ENCODE measurements at regions not wholly inside any gene's neighbourhood (a gene's known extent, or its start where the extent isn't known, plus 50 kb on each side); places are given as distances from the start of the nearest gene placed in this dataset.

GRCh38 chr2:4618141-4618540 lies 914.8 kb downstream of the DCDC2C start:
- no peak for DNase-seq
- no peak for ATAC-seq
- no peaks in the 10 kb centered on the region for H3K4me1 Mint-ChIP-seq (ENCODE audit: low read depth)
- CTCF ChIA-PET, result no interaction called here
- no peak overlapping the region for H3K4me3 Mint-ChIP-seq
- no peaks in the 10 kb centered on the region for H3K27me3 Mint-ChIP-seq (ENCODE audit: low read depth)
- POLR2A ChIA-PET, result no interaction called here
- no peak overlapping the region for H3K27ac Mint-ChIP-seq
- no peaks in the 10 kb centered on the region for H3K36me3 Mint-ChIP-seq (ENCODE audit: low read depth)
- H3K9me3 Mint-ChIP-seq (ENCODE audit: insufficient read depth), result peaks cover 7% of the 10 kb centered on the region

- ChIA-PET CTCF (no interaction called here), POLR2A (no interaction called here)
- DNase-seq (no peak), ATAC-seq (no peak)
- Mint-ChIP-seq H3K27me3 (ENCODE audit: low read depth) (no peaks in the 10 kb centered on the region), H3K4me3 (no peak overlapping the region), H3K9me3 (ENCODE audit: insufficient read depth) (peaks cover 7% of the 10 kb centered on the region), H3K27ac (no peak overlapping the region), H3K4me1 (ENCODE audit: low read depth) (no peaks in the 10 kb centered on the region), H3K36me3 (ENCODE audit: low read depth) (no peaks in the 10 kb centered on the region)
Observed at GRCh38 chr2:4618630-4619228, 915.4 kb downstream of the DCDC2C start.

- CTCF ChIA-PET, result no interaction called here
- POLR2A ChIA-PET, result no interaction called here
- Mint-ChIP-seq H3K36me3 (ENCODE audit: low read depth) (no peaks in the 10 kb centered on the region), H3K27me3 (ENCODE audit: low read depth) (no peaks in the 10 kb centered on the region), H3K27ac (no peak overlapping the region), H3K4me1 (ENCODE audit: low read depth) (no peaks in the 10 kb centered on the region), H3K4me3 (no peak overlapping the region), H3K9me3 (ENCODE audit: insufficient read depth) (peaks cover 24% of the 10 kb centered on the region)
- ATAC-seq (no peak), DNase-seq (no peak)
Observed at GRCh38 chr2:4628998-4629501, 925.7 kb downstream of the DCDC2C start.

GRCh38 chr2:4635289-4635688 lies 931.9 kb downstream of the DCDC2C start:
- H3K9me3 Mint-ChIP-seq (ENCODE audit: insufficient read depth), result peaks cover 17% of the 10 kb centered on the region
- no peak for ATAC-seq
- no peak overlapping the region for H3K27ac Mint-ChIP-seq
- H3K4me1 Mint-ChIP-seq (ENCODE audit: low read depth), result no peaks in the 10 kb centered on the region
- no peak for DNase-seq
- no peaks in the 10 kb centered on the region for H3K27me3 Mint-ChIP-seq (ENCODE audit: low read depth)
- CTCF ChIA-PET, result no interaction called here
- H3K36me3 Mint-ChIP-seq (ENCODE audit: low read depth), result no peaks in the 10 kb centered on the region
- H3K4me3 Mint-ChIP-seq, result no peak overlapping the region
- POLR2A ChIA-PET, result no interaction called here

GRCh38 chr2:4653991-4654390 lies 950.6 kb downstream of the DCDC2C start:
- Mint-ChIP-seq H3K27ac (no peak overlapping the region), H3K27me3 (ENCODE audit: low read depth) (no peaks in the 10 kb centered on the region), H3K4me3 (no peak overlapping the region), H3K36me3 (ENCODE audit: low read depth) (no peaks in the 10 kb centered on the region), H3K4me1 (ENCODE audit: low read depth) (no peaks in the 10 kb centered on the region), H3K9me3 (ENCODE audit: insufficient read depth) (peaks cover 17% of the 10 kb centered on the region)
- ATAC-seq (no peak), DNase-seq (no peak)
- POLR2A ChIA-PET, result no interaction called here
- CTCF ChIA-PET, result no interaction called here

GRCh38 chr2:4656326-4656725 lies 953.0 kb downstream of the DCDC2C start:
- ChIA-PET POLR2A (no interaction called here), CTCF (no interaction called here)
- H3K4me3 Mint-ChIP-seq, result no peak overlapping the region

GRCh38 chr2:4662161-4662779 lies 958.9 kb downstream of the DCDC2C start:
- POLR2A ChIA-PET, result no interaction called here
- Mint-ChIP-seq H3K36me3 (ENCODE audit: low read depth) (no peaks in the 10 kb centered on the region), H3K4me1 (ENCODE audit: low read depth) (no peaks in the 10 kb centered on the region)

More at GRCh38 chr2:4656326-4656725, 953.0 kb downstream of the DCDC2C start:
- no peak for DNase-seq
- ATAC-seq, result no peak
- H3K36me3 Mint-ChIP-seq (ENCODE audit: low read depth), result no peaks in the 10 kb centered on the region
- H3K4me1 Mint-ChIP-seq (ENCODE audit: low read depth), result no peaks in the 10 kb centered on the region
- H3K9me3 Mint-ChIP-seq (ENCODE audit: insufficient read depth), result peaks cover 17% of the 10 kb centered on the region
- no peak overlapping the region for H3K27ac Mint-ChIP-seq
- no peaks in the 10 kb centered on the region for H3K27me3 Mint-ChIP-seq (ENCODE audit: low read depth)

GRCh38 chr2:4668381-4668780 lies 965.0 kb downstream of the DCDC2C start:
- Mint-ChIP-seq H3K4me3 (no peak overlapping the region), H3K9me3 (ENCODE audit: insufficient read depth) (peaks cover 20% of the 10 kb centered on the region), H3K27ac (no peak overlapping the region), H3K36me3 (ENCODE audit: low read depth) (no peaks in the 10 kb centered on the region), H3K4me1 (ENCODE audit: low read depth) (peaks cover 1% of the 10 kb centered on the region), H3K27me3 (ENCODE audit: low read depth) (no peaks in the 10 kb centered on the region)
- POLR2A ChIA-PET, result interaction anchor here (0.6 kb wide), 1 partner anchor 1690 kb away, joined by 3 read pairs; no protein-coding TSS in a partner anchor
- no peak for ATAC-seq
- CTCF ChIA-PET, result no interaction called here
- no peak for DNase-seq

More at GRCh38 chr2:4662161-4662779, 958.9 kb downstream of the DCDC2C start:
- no peaks in the 10 kb centered on the region for H3K27me3 Mint-ChIP-seq (ENCODE audit: low read depth)
- H3K4me3 Mint-ChIP-seq, result no peak overlapping the region
- ATAC-seq, result no peak
- no peak overlapping the region for H3K27ac Mint-ChIP-seq
- no peak for DNase-seq
- CTCF ChIA-PET, result no interaction called here
- peaks cover 14% of the 10 kb centered on the region for H3K9me3 Mint-ChIP-seq (ENCODE audit: insufficient read depth)

- Mint-ChIP-seq H3K27ac (no peak overlapping the region), H3K4me1 (ENCODE audit: low read depth) (peaks cover 3% of the 10 kb centered on the region)
- CTCF ChIA-PET, result no interaction called here
Observed at GRCh38 chr2:4670331-4670730, 967.0 kb downstream of the DCDC2C start.

GRCh38 chr2:4673025-4673489 lies 969.7 kb downstream of the DCDC2C start:
- H3K36me3 Mint-ChIP-seq (ENCODE audit: low read depth), result no peaks in the 10 kb centered on the region
- ChIA-PET POLR2A (no interaction called here), CTCF (no interaction called here)
- H3K4me1 Mint-ChIP-seq (ENCODE audit: low read depth), result peaks cover 3% of the 10 kb centered on the region
- ATAC-seq (no peak), DNase-seq (no peak)
- peaks cover 27% of the 10 kb centered on the region for H3K9me3 Mint-ChIP-seq (ENCODE audit: insufficient read depth)
- H3K27ac Mint-ChIP-seq, result no peak overlapping the region
- no peaks in the 10 kb centered on the region for H3K27me3 Mint-ChIP-seq (ENCODE audit: low read depth)
- peak overlapping the region; percentile 34 for H3K4me3 Mint-ChIP-seq

More at GRCh38 chr2:4670331-4670730, 967.0 kb downstream of the DCDC2C start:
- Mint-ChIP-seq H3K36me3 (ENCODE audit: low read depth) (no peaks in the 10 kb centered on the region), H3K4me3 (no peak overlapping the region), H3K27me3 (ENCODE audit: low read depth) (no peaks in the 10 kb centered on the region), H3K9me3 (ENCODE audit: insufficient read depth) (peaks cover 20% of the 10 kb centered on the region)
- DNase-seq (no peak), ATAC-seq (no peak)
- POLR2A ChIA-PET, result no interaction called here

- H3K36me3 Mint-ChIP-seq (ENCODE audit: low read depth), result no peaks in the 10 kb centered on the region
- H3K9me3 Mint-ChIP-seq (ENCODE audit: insufficient read depth), result peaks cover 28% of the 10 kb centered on the region
- no peaks in the 10 kb centered on the region for H3K27me3 Mint-ChIP-seq (ENCODE audit: low read depth)
- ATAC-seq, result no peak
- H3K4me3 Mint-ChIP-seq, result no peak overlapping the region
- POLR2A ChIA-PET, result no interaction called here
- H3K4me1 Mint-ChIP-seq (ENCODE audit: low read depth), result peaks cover 3% of the 10 kb centered on the region
- DNase-seq, result no peak
- no peak overlapping the region for H3K27ac Mint-ChIP-seq
- CTCF ChIA-PET, result no interaction called here
Observed at GRCh38 chr2:4674007-4674406, 970.6 kb downstream of the DCDC2C start.

GRCh38 chr2:4675295-4675694 lies 971.9 kb downstream of the DCDC2C start:
- ChIA-PET CTCF (no interaction called here), POLR2A (no interaction called here)
- H3K27me3 Mint-ChIP-seq (ENCODE audit: low read depth), result no peaks in the 10 kb centered on the region
- no peaks in the 10 kb centered on the region for H3K36me3 Mint-ChIP-seq (ENCODE audit: low read depth)
- peaks cover 3% of the 10 kb centered on the region for H3K4me1 Mint-ChIP-seq (ENCODE audit: low read depth)
- ATAC-seq (no peak), DNase-seq (no peak)
- peaks cover 28% of the 10 kb centered on the region for H3K9me3 Mint-ChIP-seq (ENCODE audit: insufficient read depth)
- H3K4me3 Mint-ChIP-seq, result no peak overlapping the region
- H3K27ac Mint-ChIP-seq, result no peak overlapping the region

GRCh38 chr2:4678927-4679326 lies 975.6 kb downstream of the DCDC2C start:
- ChIA-PET POLR2A (no interaction called here), CTCF (no interaction called here)
- H3K4me1 Mint-ChIP-seq (ENCODE audit: low read depth), result peaks cover under 1% of the 10 kb centered on the region
- peaks cover 31% of the 10 kb centered on the region for H3K9me3 Mint-ChIP-seq (ENCODE audit: insufficient read depth)
- ATAC-seq (no peak), DNase-seq (no peak)
- H3K27me3 Mint-ChIP-seq (ENCODE audit: low read depth), result no peaks in the 10 kb centered on the region
- H3K4me3 Mint-ChIP-seq, result no peak overlapping the region
- no peaks in the 10 kb centered on the region for H3K36me3 Mint-ChIP-seq (ENCODE audit: low read depth)
- H3K27ac Mint-ChIP-seq, result no peak overlapping the region
